ENCODE measurements at regions not wholly inside any gene's neighbourhood (a gene's known extent, or its start where the extent isn't known, plus 50 kb on each side); places are given as distances from the start of the nearest gene placed in this dataset.

- POLR2A ChIA-PET: interaction anchor here (1.2 to 1.7 kb wide), 2 partner anchors 85 to 87 kb away, joined by 4 to 14 read pairs; partner anchors contain the start of gene RASGEF1B
- H3K4me1 Mint-ChIP-seq: peaks cover 58% of the 10 kb centered on the region
- intact Hi-C loops (cut with micrococcal nuclease): no loop called here
- H3K9me3 Mint-ChIP-seq: peaks cover 6% of the 10 kb centered on the region
- no peak overlapping the region for H3K27ac Mint-ChIP-seq
- TF ChIP-seq CTCF (IDR thresholded peaks at IDR 0.05): no peak
- CTCF ChIA-PET: interaction anchor here (0.8 to 1.9 kb wide), 2 partner anchors 49 to 86 kb away, joined by 3 to 5 read pairs; partner anchors contain the start of gene RASGEF1B
- H3K4me3 Mint-ChIP-seq: no peak overlapping the region
- ATAC-seq (ENCODE audit: low read depth) (no peak), DNase-seq (no peak)
- no peaks in the 10 kb centered on the region for H3K27me3 Mint-ChIP-seq
- H3K36me3 Mint-ChIP-seq (ENCODE audit: low read depth): no peaks in the 10 kb centered on the region
These were observed 85.6 kb upstream of the RASGEF1B start for GRCh38 chr4:81557306-81557705.

- Mint-ChIP-seq H3K4me1 (peaks cover 51% of the 10 kb centered on the region), H3K27ac (no peak overlapping the region), H3K27me3 (no peaks in the 10 kb centered on the region), H3K36me3 (ENCODE audit: low read depth) (no peaks in the 10 kb centered on the region), H3K9me3 (peaks cover 6% of the 10 kb centered on the region), H3K4me3 (no peak overlapping the region)
- ATAC-seq (ENCODE audit: low read depth) (no peak), DNase-seq (no peak)
- intact Hi-C loops (cut with micrococcal nuclease): no loop called here
- ChIA-PET POLR2A (no interaction called here), CTCF (no interaction called here)
- TF ChIP-seq CTCF (IDR thresholded peaks at IDR 0.05): no peak
These were observed 83.8 kb upstream of the RASGEF1B start for GRCh38 chr4:81555489-81555888.

DNA sequence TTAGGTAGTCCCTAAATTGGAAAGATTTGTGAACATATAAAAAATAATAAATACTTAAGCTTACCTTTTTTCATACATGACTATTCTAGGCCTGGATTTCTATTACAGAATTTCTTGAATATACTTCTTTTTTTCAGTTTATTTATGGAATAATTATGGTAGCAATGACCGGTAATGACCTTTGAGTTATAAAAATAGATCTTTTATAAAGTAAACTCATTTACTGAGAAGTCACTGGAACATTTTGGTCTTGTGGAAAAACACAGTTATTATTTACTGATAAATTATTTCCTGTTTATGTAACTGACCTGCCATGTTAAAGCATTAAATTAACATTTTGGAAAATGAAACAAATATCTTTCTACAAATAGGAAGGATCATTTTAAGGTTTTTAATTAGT, 80.4 kb upstream of the RASGEF1B start:
- no peak for TF ChIP-seq CTCF (IDR thresholded peaks at IDR 0.05)
- Mint-ChIP-seq H3K27ac (no peak overlapping the region), H3K4me3 (no peak overlapping the region), H3K27me3 (no peaks in the 10 kb centered on the region), H3K9me3 (peaks cover 6% of the 10 kb centered on the region), H3K4me1 (peaks cover 26% of the 10 kb centered on the region), H3K36me3 (ENCODE audit: low read depth) (no peaks in the 10 kb centered on the region)
- ATAC-seq (ENCODE audit: low read depth) (no peak), DNase-seq (no peak)
- intact Hi-C loops (cut with micrococcal nuclease): no loop called here
- POLR2A ChIA-PET: interaction anchor here (0.7 kb wide), 1 partner anchor 97 kb away, joined by 3 read pairs; no protein-coding TSS in a partner anchor
- CTCF ChIA-PET: no interaction called here

DNA sequence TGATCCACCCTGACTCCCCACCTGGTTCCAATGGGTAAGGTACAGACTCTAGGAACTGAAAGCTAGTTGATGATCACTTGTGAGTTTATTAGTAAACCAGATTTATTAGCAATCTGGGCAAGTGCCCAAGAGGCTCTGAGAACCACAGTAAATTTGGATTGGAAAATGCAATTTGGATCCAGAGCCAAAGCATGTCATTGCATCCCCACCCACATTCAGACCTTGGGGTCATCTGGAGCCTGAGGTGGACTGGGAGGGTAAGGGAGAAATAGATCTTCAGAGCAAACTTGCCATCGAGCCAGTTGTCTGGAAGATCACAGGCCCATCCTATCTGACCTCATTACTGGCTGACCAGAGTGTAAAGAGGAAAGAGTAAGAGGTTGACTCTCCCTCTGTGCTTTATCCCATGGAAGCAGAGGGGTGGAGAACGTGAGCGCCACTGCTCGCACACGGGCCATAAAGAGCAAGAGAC, 78.7 kb upstream of the RASGEF1B start:
- ATAC-seq (ENCODE audit: low read depth): no peak
- no peak overlapping the region for H3K4me3 Mint-ChIP-seq
- ChIA-PET CTCF (no interaction called here), POLR2A (interaction anchor here (1.0 kb wide), 1 partner anchor 12 kb away, joined by 3 read pairs; no protein-coding TSS in a partner anchor)
- H3K27ac Mint-ChIP-seq: peak overlapping the region; percentile 24
- intact Hi-C loops (cut with micrococcal nuclease): no loop called here
- peaks cover 21% of the 10 kb centered on the region for H3K4me1 Mint-ChIP-seq
- no peak for TF ChIP-seq CTCF (IDR thresholded peaks at IDR 0.05)
- no peak for DNase-seq
- H3K36me3 Mint-ChIP-seq (ENCODE audit: low read depth): no peaks in the 10 kb centered on the region
- H3K27me3 Mint-ChIP-seq: no peaks in the 10 kb centered on the region
- H3K9me3 Mint-ChIP-seq: peaks cover 6% of the 10 kb centered on the region

DNA sequence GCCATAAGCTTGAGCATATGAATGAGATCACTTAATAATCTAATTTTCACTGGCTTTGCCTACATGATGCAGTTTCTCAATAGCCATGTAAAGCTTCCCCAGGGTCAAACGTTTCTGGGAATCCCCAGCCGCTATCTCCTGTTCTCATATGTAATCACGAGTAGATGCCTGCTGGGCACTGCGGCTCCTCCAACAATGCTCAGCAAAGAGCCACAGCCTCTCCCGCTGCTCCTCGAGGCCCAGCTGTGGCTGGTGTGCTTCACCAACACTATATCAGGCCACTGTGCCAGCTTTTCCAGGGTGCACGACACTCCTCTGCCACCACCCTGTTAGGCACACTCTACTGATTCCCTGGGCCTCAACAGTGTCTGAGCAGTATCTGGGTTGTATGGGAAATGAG, 78.3 kb upstream of the RASGEF1B start:
- ChIA-PET CTCF (no interaction called here), POLR2A (interaction anchor here (1.0 kb wide), 1 partner anchor 12 kb away, joined by 3 read pairs; no protein-coding TSS in a partner anchor)
- DNase-seq (no peak), ATAC-seq (ENCODE audit: low read depth) (no peak)
- TF ChIP-seq CTCF (IDR thresholded peaks at IDR 0.05): no peak
- no peak overlapping the region for H3K27ac Mint-ChIP-seq
- H3K4me1 Mint-ChIP-seq: peaks cover 17% of the 10 kb centered on the region
- no peaks in the 10 kb centered on the region for H3K36me3 Mint-ChIP-seq (ENCODE audit: low read depth)
- no peaks in the 10 kb centered on the region for H3K27me3 Mint-ChIP-seq
- H3K9me3 Mint-ChIP-seq: peaks cover 4% of the 10 kb centered on the region
- no peak overlapping the region for H3K4me3 Mint-ChIP-seq
- intact Hi-C loops (cut with micrococcal nuclease): no loop called here
